ENCODE measurements at regions not wholly inside any gene's neighbourhood (a gene's known extent, or its start where the extent isn't known, plus 50 kb on each side); places are given as distances from the start of the nearest gene placed in this dataset.

DNA sequence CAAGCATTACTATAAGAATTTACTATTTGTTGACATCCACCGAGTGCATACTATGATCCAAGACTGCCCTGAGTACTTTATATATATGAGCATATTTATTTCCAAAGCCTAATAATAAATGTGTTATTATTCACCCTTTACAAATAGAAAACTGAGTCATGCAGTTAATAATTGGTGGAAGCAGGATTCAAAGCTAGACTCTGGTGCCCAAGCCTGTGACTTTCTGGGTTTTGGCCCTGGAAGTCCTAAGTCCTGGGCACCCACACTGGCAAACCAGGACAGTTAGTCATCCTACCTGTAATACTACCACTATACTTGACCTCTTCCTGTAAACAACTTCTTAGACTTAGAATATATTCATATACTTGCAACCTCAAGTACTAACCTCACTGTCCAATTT lies 257.4 kb upstream of the IRX5 start:
- Histone ChIP-seq H4K20me1 (ENCODE audit: insufficient read depth) (no peaks in the 10 kb centered on the region), H3K27me3 (ENCODE audit: insufficient read depth, low read depth, low read length) (no peaks in the 10 kb centered on the region), H3K27ac (ENCODE audit: low read length) (no peak overlapping the region), H3K9me3 (ENCODE audit: low read length) (no peaks in the 10 kb centered on the region), H2AFZ (ENCODE audit: low read depth, low read length) (no peak overlapping the region), H3K36me3 (ENCODE audit: insufficient read depth, low read length) (no peaks in the 10 kb centered on the region), H3K79me2 (replicated peaks; ENCODE audit: insufficient read depth, low read length) (no peaks in the 10 kb centered on the region), H3K4me3 (ENCODE audit: low read length) (no peak overlapping the region), H3K9me2 (ENCODE audit: insufficient read depth, low read length) (no peaks in the 10 kb centered on the region), H3F3A (ENCODE audit: insufficient read depth, low read length, poor library complexity, severe bottlenecking) (no peaks in the 10 kb centered on the region), H3K4me2 (ENCODE audit: low read length) (no peak overlapping the region), H3K9ac (ENCODE audit: low read length) (no peak overlapping the region)
- TF ChIP-seq REST (IDR thresholded peaks at IDR 0.05; ENCODE audit: borderline replicate concordance) (no peak), SMC3 (conservative IDR thresholded peaks at IDR 0.05; ENCODE audit: poor library complexity) (no peak), MXI1 (conservative IDR thresholded peaks at IDR 0.05; ENCODE audit: poor library complexity, severe bottlenecking) (no peak)

DNA sequence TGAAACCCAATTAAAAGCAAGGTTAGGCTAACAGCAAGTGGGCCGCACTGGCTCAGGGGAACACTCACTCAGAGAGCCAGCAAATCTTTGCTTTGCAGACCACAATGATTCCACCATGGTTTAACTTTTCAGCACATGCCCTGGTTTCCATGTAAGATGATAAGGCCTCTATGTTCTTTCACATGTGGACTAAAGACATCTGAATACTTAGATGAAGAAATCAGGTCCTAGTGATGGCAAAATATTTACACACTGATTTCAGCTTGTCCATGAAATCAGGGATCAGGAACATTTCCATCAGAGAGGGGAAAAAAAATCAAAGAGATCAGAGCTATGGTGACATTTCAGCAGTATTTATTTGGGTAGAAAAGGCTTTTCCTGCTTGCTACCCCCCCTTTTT lies 258.2 kb upstream of the IRX5 start:
- Histone ChIP-seq H3F3A (ENCODE audit: insufficient read depth, low read length, poor library complexity, severe bottlenecking) (no peaks in the 10 kb centered on the region), H3K9me2 (ENCODE audit: insufficient read depth, low read length) (no peaks in the 10 kb centered on the region), H3K36me3 (ENCODE audit: insufficient read depth, low read length) (no peaks in the 10 kb centered on the region), H3K79me2 (replicated peaks; ENCODE audit: insufficient read depth, low read length) (no peaks in the 10 kb centered on the region), H4K20me1 (ENCODE audit: insufficient read depth) (no peaks in the 10 kb centered on the region), H2AFZ (ENCODE audit: low read depth, low read length) (no peak overlapping the region), H3K9me3 (ENCODE audit: low read length) (no peaks in the 10 kb centered on the region), H3K4me2 (ENCODE audit: low read length) (no peak overlapping the region), H3K4me3 (ENCODE audit: low read length) (no peak overlapping the region), H3K9ac (ENCODE audit: low read length) (no peak overlapping the region), H3K27me3 (ENCODE audit: insufficient read depth, low read depth, low read length) (no peaks in the 10 kb centered on the region), H3K27ac (ENCODE audit: low read length) (no peak overlapping the region)
- TF ChIP-seq RAD21 (conservative IDR thresholded peaks at IDR 0.05) = no peak
- TF ChIP-seq POLR2AphosphoS5 (IDR thresholded peaks at IDR 0.05) = no peak
- TF ChIP-seq TAF1 (IDR thresholded peaks at IDR 0.05; ENCODE audit: low read depth) = no peak
- TF ChIP-seq MXI1 (conservative IDR thresholded peaks at IDR 0.05; ENCODE audit: poor library complexity, severe bottlenecking) = no peak
- no peak for TF ChIP-seq CTCF (IDR thresholded peaks at IDR 0.05; ENCODE audit: poor library complexity, severe bottlenecking)
- no peak for TF ChIP-seq EZH2 (IDR thresholded peaks at IDR 0.05; ENCODE audit: borderline replicate concordance, insufficient read depth, low read length, poor library complexity, severe bottlenecking)
- no peak for TF ChIP-seq SMC3 (conservative IDR thresholded peaks at IDR 0.05; ENCODE audit: poor library complexity)
- TF ChIP-seq REST (IDR thresholded peaks at IDR 0.05; ENCODE audit: borderline replicate concordance) = no peak
- no peak for TF ChIP-seq EP300 (conservative IDR thresholded peaks at IDR 0.05; ENCODE audit: poor library complexity, severe bottlenecking)
